GM23338 (cell line): ENCODE measurements at regions not wholly inside any gene's neighbourhood (a gene's known extent, or its start where the extent isn't known, plus 50 kb on each side); places are given as distances from the start of the nearest gene placed in this dataset.

Source experiments
- ATAC-seq: fragments of 200-7000 bp; cut with Tn5 transposase; 3 replicates; pipeline ENCODE4 v1.9.1; 2020
- DNase-seq: peaks from one replicate; pipeline ENCODE4 v3.0.0-alpha.2; 2015; ENCODE audit warnings: low spot score
- H2AFZ ChIP-seq: fragments of 200-600 bp; sonication (generic); 2 replicates; pipeline ENCODE4 v1.8.0; 2016; ENCODE audit warnings: antibody characterized with exemption, mild to moderate bottlenecking, moderate library complexity
- H3F3A ChIP-seq: fragments of 200-600 bp; sonication (generic); replicated peaks from 2 replicates; pipeline ENCODE4 v1.8.0; 2017; ENCODE audit warnings: antibody characterized with exemption, mixed run types, low read depth
- H3K27ac ChIP-seq: fragments of 200-600 bp; sonication (generic); 2 replicates; pipeline ENCODE4 v1.6.1; 2016; ENCODE audit warnings: low read depth
- H3K27me3 ChIP-seq: fragments of 200-600 bp; sonication (generic); 2 replicates; pipeline ENCODE4 v1.8.0; 2016; ENCODE audit warnings: mild to moderate bottlenecking, mixed run types, moderate library complexity; ENCODE audit not compliant: insufficient read depth
- H3K36me3 ChIP-seq: fragments of 200-600 bp; sonication (generic); 2 replicates; pipeline ENCODE4 v1.8.0; 2016; ENCODE audit warnings: mild to moderate bottlenecking; ENCODE audit not compliant: insufficient read depth
- H3K4me1 ChIP-seq: fragments of 200-600 bp; sonication (generic); 2 replicates; pipeline ENCODE4 v1.8.0; 2016; ENCODE audit warnings: mild to moderate bottlenecking, moderate library complexity; ENCODE audit not compliant: insufficient read depth
- H3K4me2 ChIP-seq: fragments of 200-600 bp; sonication (generic); 2 replicates; pipeline ENCODE4 v1.7.1; 2017; ENCODE audit warnings: mixed run types
- H3K4me3 ChIP-seq: fragments of 200-600 bp; sonication (generic); 2 replicates; pipeline ENCODE4 v1.6.1; 2016; ENCODE audit warnings: mixed run types
- H3K79me2 ChIP-seq: fragments of 200-600 bp; sonication (generic); replicated peaks from 2 replicates; pipeline ENCODE4 v1.8.0; 2017; ENCODE audit warnings: mild to moderate bottlenecking; ENCODE audit not compliant: insufficient read depth
- H3K9me2 ChIP-seq: fragments of 200-600 bp; sonication (generic); 2 replicates; pipeline ENCODE4 v1.8.0; 2017; ENCODE audit not compliant: insufficient read depth
- H4K20me1 ChIP-seq: fragments of 200-600 bp; sonication (generic); replicated peaks from 2 replicates; pipeline ENCODE4 v1.8.0; 2017; ENCODE audit warnings: mild to moderate bottlenecking; ENCODE audit not compliant: insufficient read depth
- H3K27ac Mint-ChIP-seq: 2 replicates; pipeline ENCODE4 v1.8.0; 2020; ENCODE audit warnings: inconsistent platforms, mild to moderate bottlenecking, moderate library complexity, mixed read lengths
- H3K27me3 Mint-ChIP-seq: 3 replicates; pipeline ENCODE4 v1.8.0; 2022; ENCODE audit warnings: low read depth, mild to moderate bottlenecking, moderate library complexity, mixed read lengths, inconsistent platforms; ENCODE audit not compliant: insufficient read depth, poor library complexity
- H3K36me3 Mint-ChIP-seq: 3 replicates; pipeline ENCODE4 v1.8.0; 2021; ENCODE audit warnings: low read depth, mild to moderate bottlenecking, inconsistent platforms, moderate library complexity, mixed read lengths
- H3K4me1 Mint-ChIP-seq: 3 replicates; pipeline ENCODE4 v1.8.0; 2020; ENCODE audit warnings: mild to moderate bottlenecking, inconsistent platforms, mixed read lengths
- H3K4me3 Mint-ChIP-seq: 3 replicates; pipeline ENCODE4 v1.8.0; 2021; ENCODE audit warnings: moderate library complexity, mild to moderate bottlenecking, inconsistent platforms, mixed read lengths
- H3K9me3 Mint-ChIP-seq: 3 replicates; pipeline ENCODE4 v1.8.0; 2020; ENCODE audit warnings: moderate library complexity, mild to moderate bottlenecking, inconsistent platforms, mixed read lengths
- CREB1 ChIP-seq: fragments of 250-450 bp; sonication (Bioruptor Pico); IDR thresholded peaks from 2 replicates; pipeline ENCODE4 v1.5.0; 2020; ENCODE audit warnings: low read depth, mild to moderate bottlenecking, moderate library complexity
- CTCF ChIP-seq, 2 experiments: fragments of 200-600 bp in 1 of 2; sonication (generic) in 1 of 2; conservative IDR thresholded peaks; 2 replicates each; pipeline versions ENCODE4 v1.5.1 to v1.6.1; 2016 to 2017; ENCODE audit warnings: antibody characterized with exemption in 2 of 2, low read depth in 2 of 2, mild to moderate bottlenecking in 2 of 2, moderate library complexity in 1 of 2
- ETS1 ChIP-seq: IDR thresholded peaks from 2 replicates; pipeline ENCODE4 v1.6.1; 2016; ENCODE audit warnings: antibody characterized with exemption
- EZH2 ChIP-seq: fragments of 200-600 bp; sonication (generic); IDR thresholded peaks from one replicate; pipeline ENCODE4 v1.8.0; 2017; ENCODE audit warnings: antibody characterized with exemption, mild to moderate bottlenecking, low read depth; ENCODE audit not compliant: unreplicated experiment
- EZH2phosphoT487 ChIP-seq: fragments of 200-600 bp; sonication (generic); IDR thresholded peaks from one replicate; pipeline ENCODE4 v1.8.1; 2018; ENCODE audit warnings: antibody characterized with exemption; ENCODE audit not compliant: unreplicated experiment
- JUNB ChIP-seq: IDR thresholded peaks from one replicate; pipeline ENCODE4 v1.6.1; 2016; ENCODE audit warnings: antibody characterized with exemption; ENCODE audit not compliant: unreplicated experiment
- NANOG ChIP-seq: IDR thresholded peaks from 2 replicates; pipeline ENCODE4 v1.6.1; 2016; ENCODE audit warnings: antibody characterized with exemption, borderline replicate concordance
- POLR2AphosphoS5 ChIP-seq: IDR thresholded peaks from 2 replicates; pipeline ENCODE4 v1.6.1; 2016; ENCODE audit warnings: antibody characterized with exemption, low read depth
- REST ChIP-seq: IDR thresholded peaks from one replicate; pipeline ENCODE4 v1.6.1; 2018; ENCODE audit warnings: antibody characterized with exemption; ENCODE audit not compliant: unreplicated experiment
- STAT1 ChIP-seq: IDR thresholded peaks from one replicate; pipeline ENCODE4 v1.6.1; 2016; ENCODE audit warnings: antibody characterized with exemption; ENCODE audit not compliant: unreplicated experiment
- ZNF114 ChIP-seq: fragments of 250-450 bp; sonication (Bioruptor Pico); IDR thresholded peaks from 2 replicates; pipeline ENCODE4 v1.5.0; 2020; ENCODE audit warnings: mild to moderate bottlenecking, moderate library complexity
- ZNF331 ChIP-seq: fragments of 250-450 bp; sonication (Bioruptor Pico); IDR thresholded peaks from 2 replicates; pipeline ENCODE4 v1.5.0; 2020; ENCODE audit warnings: low read depth, mild to moderate bottlenecking, moderate library complexity
- ZNF462 ChIP-seq: fragments of 250-450 bp; sonication (Bioruptor Pico); IDR thresholded peaks from 2 replicates; pipeline ENCODE4 v1.5.0; 2020; ENCODE audit warnings: mild to moderate bottlenecking, moderate library complexity

GRCh38 chr7:85730012-85730411, 543.2 kb upstream of the SEMA3D start:
- TF ChIP-seq CTCF (conservative IDR thresholded peaks at IDR 0.05; ENCODE audit: low read depth in 2 of 2) (no peak), ZNF114 (no peak), NANOG (no peak), ETS1 (no peak), REST (no peak), EZH2phosphoT487 (no peak), EZH2 (no peak), POLR2AphosphoS5 (no peak), ZNF331 (CRISPR knock-in tag) (no peak), STAT1 (no peak), CREB1 (CRISPR knock-in tag) (no peak), JUNB (no peak), ZNF462 (CRISPR knock-in tag) (no peak)
- Mint-ChIP-seq H3K9me3 (peaks cover 17% of the 10 kb centered on the region), H3K4me3 (no peak overlapping the region), H3K36me3 (peaks cover 7% of the 10 kb centered on the region; the same call in 2 of the 3 replicates), H3K27ac (no peak overlapping the region), H3K4me1 (no peaks in the 10 kb centered on the region), H3K27me3 (no peaks in the 10 kb centered on the region)
- ATAC-seq (no peak), DNase-seq (no peak)
- H3K36me3 ChIP-seq, result no peaks in the 10 kb centered on the region
- no peaks in the 10 kb centered on the region for H3F3A ChIP-seq
- H3K9me2 ChIP-seq, result 0 out of 2 replicates have a peak, but pooled peaks cover 6% of the 10 kb centered on the region
- no peaks in the 10 kb centered on the region for H4K20me1 ChIP-seq
- H3K4me2 ChIP-seq, result no peak overlapping the region
- no peak overlapping the region for H2AFZ ChIP-seq
- no peaks in the 10 kb centered on the region for H3K27me3 ChIP-seq
- H3K27ac ChIP-seq, result no peak overlapping the region
- H3K79me2 ChIP-seq, result no peaks in the 10 kb centered on the region
- H3K4me1 ChIP-seq, result no peaks in the 10 kb centered on the region
- H3K4me3 ChIP-seq, result no peak overlapping the region
